GM10266 (cell line): ENCODE measurements at regions not wholly inside any gene's neighbourhood (a gene's known extent, or its start where the extent isn't known, plus 50 kb on each side); places are given as distances from the start of the nearest gene placed in this dataset.

Experiments
- DNase-seq: peaks from one replicate; pipeline ENCODE4 v3.0.0; 2012; ENCODE audit errors: extremely low spot score
- TF ChIP-seq, protein P1 (sequence below): IDR thresholded peaks from 2 replicates; pipeline ENCODE4 v1.5.1; 2012; ENCODE audit warnings: mild to moderate bottlenecking, low read depth; ENCODE audit not compliant: control insufficient read depth, insufficient read depth; ENCODE audit errors: missing control alignments

- TF ChIP-seq, protein P1, sequence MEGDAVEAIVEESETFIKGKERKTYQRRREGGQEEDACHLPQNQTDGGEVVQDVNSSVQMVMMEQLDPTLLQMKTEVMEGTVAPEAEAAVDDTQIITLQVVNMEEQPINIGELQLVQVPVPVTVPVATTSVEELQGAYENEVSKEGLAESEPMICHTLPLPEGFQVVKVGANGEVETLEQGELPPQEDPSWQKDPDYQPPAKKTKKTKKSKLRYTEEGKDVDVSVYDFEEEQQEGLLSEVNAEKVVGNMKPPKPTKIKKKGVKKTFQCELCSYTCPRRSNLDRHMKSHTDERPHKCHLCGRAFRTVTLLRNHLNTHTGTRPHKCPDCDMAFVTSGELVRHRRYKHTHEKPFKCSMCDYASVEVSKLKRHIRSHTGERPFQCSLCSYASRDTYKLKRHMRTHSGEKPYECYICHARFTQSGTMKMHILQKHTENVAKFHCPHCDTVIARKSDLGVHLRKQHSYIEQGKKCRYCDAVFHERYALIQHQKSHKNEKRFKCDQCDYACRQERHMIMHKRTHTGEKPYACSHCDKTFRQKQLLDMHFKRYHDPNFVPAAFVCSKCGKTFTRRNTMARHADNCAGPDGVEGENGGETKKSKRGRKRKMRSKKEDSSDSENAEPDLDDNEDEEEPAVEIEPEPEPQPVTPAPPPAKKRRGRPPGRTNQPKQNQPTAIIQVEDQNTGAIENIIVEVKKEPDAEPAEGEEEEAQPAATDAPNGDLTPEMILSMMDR = no peak
- DNase-seq = no peak
Observed at GRCh38 chr2:19846567-19846966, 55.2 kb downstream of the TTC32 start.

DNA sequence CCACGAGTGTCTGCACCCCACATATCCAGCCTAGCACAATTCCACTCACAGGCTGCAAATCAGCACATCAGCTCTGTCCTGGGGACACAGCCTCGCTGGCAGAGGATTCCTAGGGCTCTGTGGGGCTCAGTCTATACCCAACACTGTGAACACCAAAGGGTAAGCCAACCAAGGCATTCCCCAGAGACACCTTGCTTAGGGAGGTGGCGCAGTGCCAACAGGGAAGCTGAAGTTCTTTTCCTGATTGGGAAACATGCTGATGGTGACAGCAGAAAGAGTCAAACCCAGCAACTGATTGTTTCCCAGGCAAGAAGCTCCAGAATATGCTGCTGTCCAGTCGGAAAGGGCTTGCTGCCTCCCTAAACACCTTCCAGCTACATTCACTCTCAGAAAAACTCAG, 55.8 kb downstream of the TTC32 start:
- no peak for DNase-seq
- TF ChIP-seq, protein P1 = no peak

GRCh38 chr2:19845323-19845920, 56.4 kb downstream of the TTC32 start:
- TF ChIP-seq, protein P1 = no peak
- DNase-seq = no peak

- TF ChIP-seq, protein P1 = no peak
- DNase-seq = no peak
Observed at GRCh38 chr2:19844750-19845149, 57.0 kb downstream of the TTC32 start.

DNA sequence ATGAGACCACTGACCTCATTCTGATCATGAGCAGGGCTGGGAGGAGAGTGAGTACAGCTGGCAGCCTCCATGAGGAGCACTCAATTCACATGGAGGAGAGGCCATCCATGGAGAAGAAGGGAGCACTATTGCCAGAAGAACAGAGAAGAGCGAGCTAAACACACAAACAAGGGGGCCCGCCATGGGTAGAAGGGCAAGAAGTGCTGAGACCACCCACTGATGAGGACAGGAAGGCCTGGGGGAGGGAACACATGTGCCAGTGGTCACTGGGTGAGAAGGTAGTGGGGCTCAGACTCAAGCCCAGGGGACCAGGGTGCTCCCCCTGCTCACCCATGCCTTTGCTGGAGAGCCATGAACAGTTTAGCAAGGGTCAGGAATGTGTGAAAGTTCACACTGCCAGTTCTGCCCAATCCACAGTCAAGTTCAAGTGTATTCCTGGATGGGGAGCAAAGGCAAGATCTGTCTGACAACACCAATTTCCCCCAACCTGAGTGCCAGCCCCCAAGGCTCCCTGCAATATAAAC, 57.7 kb downstream of the TTC32 start:
- TF ChIP-seq, protein P1 = no peak

DNA sequence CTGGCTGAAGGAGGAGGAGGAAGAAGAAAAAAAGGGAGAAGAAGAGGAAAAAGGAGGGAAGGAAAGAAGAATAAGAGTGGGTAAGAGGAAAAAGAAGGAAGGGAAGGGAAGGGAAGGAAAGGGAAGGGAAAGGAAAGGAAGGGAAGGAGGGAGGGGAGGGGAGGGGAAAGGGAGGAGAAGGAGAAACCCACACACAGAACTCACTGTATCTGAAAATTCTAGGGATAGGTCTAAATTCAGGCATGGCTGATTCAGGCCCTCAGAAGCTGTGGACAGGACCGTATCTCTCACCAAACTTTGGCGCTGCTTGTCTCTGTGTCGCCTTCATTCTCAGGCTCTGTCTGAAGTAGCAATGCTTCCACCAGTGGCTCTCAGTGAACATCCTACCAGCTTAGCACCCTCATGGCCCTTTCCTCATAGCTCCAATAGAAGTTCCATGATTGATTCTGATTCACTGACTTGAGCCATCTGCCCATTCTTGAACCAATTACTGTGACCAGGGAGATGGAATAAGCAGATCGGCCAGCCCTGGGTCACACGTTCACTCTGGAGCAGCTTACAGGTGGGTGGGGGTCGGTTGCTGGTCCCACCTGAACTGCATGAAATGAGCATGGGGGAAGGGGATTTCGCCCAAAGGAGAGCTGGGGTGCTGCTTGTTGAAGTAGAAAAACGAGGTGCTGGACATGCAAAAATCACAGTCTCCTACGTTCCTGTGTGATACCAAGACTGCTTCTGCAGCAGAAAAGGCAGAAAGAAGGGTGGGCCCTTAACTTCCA, 59.7 kb downstream of the TTC32 start:
- TF ChIP-seq, protein P1 = no peak
- DNase-seq = no peak

More for the DNA sequence above, 57.7 kb downstream of the TTC32 start:
- DNase-seq = no peak

- TF ChIP-seq, protein P1 = no peak
- no peak for DNase-seq
Observed at GRCh38 chr2:19839438-19839837, 62.3 kb downstream of the TTC32 start.
